HEK293 (cell line): ENCODE measurements at regions not wholly inside any gene's neighbourhood (a gene's known extent, or its start where the extent isn't known, plus 50 kb on each side); places are given as distances from the start of the nearest gene placed in this dataset.

Experiments used
- CTCF ChIA-PET: fragments of 350-600 bp; formaldehyde crosslinking; extraction: SDS; loops from one replicate; lab custom pipeline; 2021; ENCODE audit warnings: antibody characterized with exemption; lab: Yijun Ruan, JAX
- POLR2A ChIA-PET: fragments of 300-600 bp; formaldehyde crosslinking; extraction: SDS; loops from one replicate; lab custom pipeline; 2020; ENCODE audit warnings: antibody characterized with exemption, inconsistent platforms; lab: Yijun Ruan, JAX
- H3K27ac ChIP-seq: fragments of 200-500 bp; sonication (Bioruptor generic); 2 replicates; pipeline ENCODE4 v1.5.1; 2014; ENCODE audit warnings: low read depth, low read length, control low read depth, inconsistent platforms; ENCODE audit errors: extremely low read depth
- H3K36me3 ChIP-seq, 2 experiments: fragments of 200-500 bp in 1 of 2; sonication (Bioruptor generic) in 1 of 2; 1 replicate in 1 of 2; 2 replicates in 1 of 2; pipeline ENCODE4 v1.5.1; 2014 to 2017; ENCODE audit warnings: inconsistent platforms in 2 of 2, low read length in 2 of 2; ENCODE audit not compliant: control insufficient read depth in 2 of 2, insufficient read depth in 1 of 2
- H3K4me1 ChIP-seq: fragments of 200-500 bp; sonication (Bioruptor generic); 2 replicates; pipeline ENCODE4 v1.5.1; 2014; ENCODE audit warnings: mild to moderate bottlenecking, low read length, inconsistent platforms; ENCODE audit not compliant: control insufficient read depth, insufficient read depth
- H3K4me3 ChIP-seq: 2 replicates; pipeline ENCODE4 v1.5.1; 2011; ENCODE audit warnings: low read depth, mild to moderate bottlenecking, control low read depth, low read length, moderate library complexity
- H3K9me3 ChIP-seq: fragments of 200-500 bp; sonication (Bioruptor generic); 2 replicates; pipeline ENCODE4 v1.5.1; 2014; ENCODE audit warnings: low read depth, low read length, inconsistent platforms; ENCODE audit not compliant: control insufficient read depth, insufficient read depth
- EGR2 ChIP-seq: fragments of 450-650 bp; formaldehyde crosslinking; IDR thresholded peaks from 2 replicates; pipeline ENCODE4 v1.5.1; 2016; ENCODE audit warnings: low read depth, missing biosample characterization, missing genetic modification characterization
- HOXA7 ChIP-seq: sonication (generic); formaldehyde crosslinking; IDR thresholded peaks from 2 replicates; pipeline ENCODE4 v1.8.1; 2022; ENCODE audit warnings: missing genetic modification reagents, borderline replicate concordance
- KLF10 ChIP-seq: fragments of 450-650 bp; IDR thresholded peaks from 2 replicates; pipeline ENCODE4 v1.5.1; 2018; ENCODE audit warnings: missing biosample characterization, mild to moderate bottlenecking, missing genetic modification characterization
- REPIN1 ChIP-seq: fragments of 450-650 bp; formaldehyde crosslinking; IDR thresholded peaks from 2 replicates; pipeline ENCODE4 v1.5.1; 2017; ENCODE audit warnings: missing biosample characterization, missing genetic modification characterization, low read depth
- SETDB1 ChIP-seq: IDR thresholded peaks from one replicate; pipeline ENCODE4 v1.6.1; 2017; ENCODE audit warnings: mild to moderate bottlenecking, low read length, moderate library complexity, mixed read lengths; ENCODE audit not compliant: insufficient read length
- SP3 ChIP-seq: fragments of 450-650 bp; formaldehyde crosslinking; IDR thresholded peaks from 2 replicates; pipeline ENCODE4 v1.5.1; 2016; ENCODE audit warnings: missing biosample characterization, missing genetic modification characterization
- ZBTB20 ChIP-seq: fragments of 450-650 bp; formaldehyde crosslinking; IDR thresholded peaks from 2 replicates; pipeline ENCODE4 v1.5.1; 2016; ENCODE audit warnings: missing biosample characterization, missing genetic modification characterization
- ZBTB21 ChIP-seq: fragments of 450-650 bp; formaldehyde crosslinking; IDR thresholded peaks from 2 replicates; pipeline ENCODE4 v1.5.1; 2017; ENCODE audit warnings: missing biosample characterization, missing genetic modification characterization
- ZNF114 ChIP-seq: fragments of 450-650 bp; formaldehyde crosslinking; IDR thresholded peaks from 2 replicates; pipeline ENCODE4 v1.5.0; 2017; ENCODE audit warnings: missing biosample characterization, missing genetic modification characterization
- ZNF140 ChIP-seq: fragments of 450-650 bp; formaldehyde crosslinking; IDR thresholded peaks from 2 replicates; pipeline ENCODE4 v1.5.1; 2016; ENCODE audit warnings: missing biosample characterization, missing genetic modification characterization
- ZNF16 ChIP-seq: fragments of 450-650 bp; formaldehyde crosslinking; IDR thresholded peaks from 2 replicates; pipeline ENCODE4 v1.5.1; 2016; ENCODE audit warnings: low read depth, missing biosample characterization, missing genetic modification characterization
- ZNF23 ChIP-seq: fragments of 450-650 bp; formaldehyde crosslinking; IDR thresholded peaks from 2 replicates; pipeline ENCODE4 v1.5.1; 2016; ENCODE audit warnings: missing biosample characterization, missing genetic modification characterization, borderline replicate concordance
- ZNF239 ChIP-seq: fragments of 450-650 bp; formaldehyde crosslinking; IDR thresholded peaks from 2 replicates; pipeline ENCODE4 v1.5.1; 2016; ENCODE audit warnings: missing biosample characterization, missing genetic modification characterization
- ZNF280C ChIP-seq: fragments of 450-650 bp; formaldehyde crosslinking; IDR thresholded peaks from 2 replicates; pipeline ENCODE4 v1.5.1; 2016; ENCODE audit warnings: missing biosample characterization, missing genetic modification characterization
- ZNF354C ChIP-seq: fragments of 450-650 bp; formaldehyde crosslinking; IDR thresholded peaks from 2 replicates; pipeline ENCODE4 v1.5.1; 2016; ENCODE audit warnings: missing biosample characterization, missing genetic modification characterization, low read depth, borderline replicate concordance
- ZNF366 ChIP-seq: fragments of 450-650 bp; formaldehyde crosslinking; conservative IDR thresholded peaks from 2 replicates; pipeline ENCODE4 v1.5.1; 2016; ENCODE audit warnings: missing biosample characterization, missing genetic modification characterization
- ZNF404 ChIP-seq: fragments of 450-650 bp; formaldehyde crosslinking; IDR thresholded peaks from 2 replicates; pipeline ENCODE4 v1.5.1; 2017; ENCODE audit warnings: missing biosample characterization, missing genetic modification characterization
- ZNF426 ChIP-seq: fragments of 450-650 bp; formaldehyde crosslinking; IDR thresholded peaks from 2 replicates; pipeline ENCODE4 v1.5.1; 2017; ENCODE audit warnings: missing biosample characterization, missing genetic modification characterization, mild to moderate bottlenecking, inconsistent platforms, moderate library complexity
- ZNF449 ChIP-seq: fragments of 450-650 bp; formaldehyde crosslinking; IDR thresholded peaks from 2 replicates; pipeline ENCODE4 v1.5.1; 2017; ENCODE audit warnings: missing biosample characterization, mild to moderate bottlenecking, missing genetic modification characterization, moderate library complexity
- ZNF473 ChIP-seq: fragments of 450-650 bp; formaldehyde crosslinking; IDR thresholded peaks from 2 replicates; pipeline ENCODE4 v1.5.1; 2017; ENCODE audit warnings: missing biosample characterization, missing genetic modification characterization
- ZNF585B ChIP-seq: fragments of 450-650 bp; formaldehyde crosslinking; IDR thresholded peaks from 2 replicates; pipeline ENCODE4 v1.5.1; 2016; ENCODE audit warnings: missing biosample characterization, missing genetic modification characterization
- ZNF596 ChIP-seq: fragments of 450-650 bp; IDR thresholded peaks from 2 replicates; pipeline ENCODE4 v1.5.0; 2018; ENCODE audit warnings: missing biosample characterization, mild to moderate bottlenecking, missing genetic modification characterization, moderate library complexity
- ZNF621 ChIP-seq: fragments of 450-650 bp; formaldehyde crosslinking; IDR thresholded peaks from 2 replicates; pipeline ENCODE4 v1.5.1; 2017; ENCODE audit warnings: missing biosample characterization, missing genetic modification characterization
- ZNF639 ChIP-seq: fragments of 450-650 bp; formaldehyde crosslinking; IDR thresholded peaks from 2 replicates; pipeline ENCODE4 v1.5.1; 2016; ENCODE audit warnings: missing biosample characterization, missing genetic modification characterization
- ZNF654 ChIP-seq: fragments of 450-650 bp; formaldehyde crosslinking; IDR thresholded peaks from 2 replicates; pipeline ENCODE4 v1.5.1; 2016; ENCODE audit warnings: low read depth, missing biosample characterization, missing genetic modification characterization

- no peak overlapping the region for H3K27ac ChIP-seq
- POLR2A ChIA-PET = no interaction called here
- H3K36me3 ChIP-seq = no peaks in the 10 kb centered on the region
- H3K4me3 ChIP-seq = no peak overlapping the region
- CTCF ChIA-PET = no interaction called here
- no peak for TF ChIP-seq SETDB1
- no peak for TF ChIP-seq ZBTB21 (tag by site-specific recombination)
- TF ChIP-seq ZNF639 (tag by site-specific recombination) = no peak
- TF ChIP-seq ZNF354C (tag by site-specific recombination) = no peak
- no peak for TF ChIP-seq ZNF596 (tag by site-specific recombination)
- no peak for TF ChIP-seq ZNF16 (tag by site-specific recombination)
- no peaks in the 10 kb centered on the region for H3K4me1 ChIP-seq
- no peaks in the 10 kb centered on the region for H3K9me3 ChIP-seq
Observed at GRCh38 chr12:71242511-71242910, 84.7 kb upstream of the TSPAN8 start.

- Histone ChIP-seq H3K27ac (no peak overlapping the region), H3K4me3 (no peak overlapping the region), H3K4me1 (no peaks in the 10 kb centered on the region), H3K9me3 (no peaks in the 10 kb centered on the region), H3K36me3 (no peaks in the 10 kb centered on the region)
- CTCF ChIA-PET = no interaction called here
- POLR2A ChIA-PET = interaction anchor here (0.7 kb wide), 1 partner anchor 605 kb away, joined by 5 read pairs; no protein-coding TSS in a partner anchor
- TF ChIP-seq ZNF654 (tag by site-specific recombination) (no peak), KLF10 (tag by site-specific recombination) (no peak), ZNF140 (tag by site-specific recombination) (no peak), ZNF239 (tag by site-specific recombination) (no peak), ZNF404 (no peak), EGR2 (tag by site-specific recombination) (no peak), ZNF114 (tag by site-specific recombination) (no peak), HOXA7 (CRISPR knock-in tag) (no peak), SP3 (tag by site-specific recombination) (no peak), ZNF585B (no peak), ZNF621 (tag by site-specific recombination) (no peak), REPIN1 (tag by site-specific recombination) (no peak), ZNF426 (tag by site-specific recombination) (no peak), ZNF23 (tag by site-specific recombination) (no peak), ZNF280C (tag by site-specific recombination) (no peak), ZNF473 (tag by site-specific recombination) (no peak), ZNF354C (tag by site-specific recombination) (no peak), ZNF366 (tag by site-specific recombination) (no peak), ZBTB20 (tag by site-specific recombination) (no peak), ZNF449 (tag by site-specific recombination) (no peak)
- TF ChIP-seq, all 188 proteins: peak for 0
Observed at GRCh38 chr12:71240946-71241345, 83.1 kb upstream of the TSPAN8 start.
